ENCODE measurements at regions not wholly inside any gene's neighbourhood (a gene's known extent, or its start where the extent isn't known, plus 50 kb on each side); places are given as distances from the start of the nearest gene placed in this dataset.

DNA sequence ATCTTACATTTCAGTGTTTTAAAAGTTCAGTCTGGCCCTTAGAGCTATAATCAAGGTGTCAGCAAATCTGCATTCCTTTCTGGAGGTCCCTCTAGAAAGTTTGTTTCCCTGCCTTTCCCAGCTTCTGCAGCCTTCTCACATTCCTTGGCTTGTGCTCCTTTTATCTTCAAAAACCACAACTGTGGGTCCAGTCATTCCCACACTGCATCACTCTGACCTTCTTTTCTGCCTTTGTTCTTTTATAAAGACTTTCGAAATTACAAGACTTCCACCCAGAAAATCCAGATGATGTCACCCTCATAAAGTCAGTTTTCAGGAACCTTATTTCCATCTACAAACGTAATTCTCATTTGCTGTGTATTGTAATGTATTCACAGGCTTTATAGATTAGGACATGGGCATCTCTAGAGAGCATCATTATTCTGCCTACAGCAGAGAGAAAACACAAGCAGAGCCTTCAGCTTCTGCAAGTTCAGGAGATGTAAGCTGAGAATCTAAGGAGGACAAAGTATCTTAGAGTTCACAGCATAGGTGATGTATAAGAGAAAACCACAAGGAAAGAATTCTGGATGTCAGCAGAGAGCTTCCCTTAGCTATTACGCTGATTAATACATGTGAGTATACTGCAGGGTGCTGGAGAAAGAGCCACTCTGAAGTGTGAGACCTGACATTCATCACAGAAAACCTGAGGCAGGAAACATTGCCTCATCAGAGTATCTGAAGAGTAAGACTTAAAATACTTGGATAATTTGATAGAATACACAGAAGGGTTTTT lies 1100.2 kb downstream of the CBLN2 start:
- no peaks in the 10 kb centered on the region for H3K79me2 ChIP-seq (ENCODE audit: insufficient read depth, low read length)
- DNase-seq (ENCODE audit: low read depth, low spot score), result no peak
- POLR2A ChIA-PET, result no interaction called here

DNA sequence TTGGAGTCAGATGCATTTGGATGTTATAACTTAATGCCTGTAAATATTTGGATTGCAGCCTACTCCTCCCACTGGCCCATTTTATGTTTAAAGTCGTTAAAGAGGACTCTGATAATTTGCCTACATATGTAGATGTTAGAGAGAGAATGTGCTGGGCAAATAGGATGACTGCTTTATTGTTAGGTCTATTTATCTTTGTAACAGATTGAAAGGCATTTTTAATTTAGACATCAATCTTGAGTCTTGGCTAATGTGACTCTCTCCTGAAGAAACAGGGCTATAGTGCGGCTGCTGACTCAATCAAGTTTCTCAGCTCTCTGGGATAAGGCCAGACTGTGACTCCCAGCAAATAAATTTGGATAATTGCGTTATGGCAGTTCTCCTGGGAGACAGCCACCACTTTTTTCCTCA lies 1101.4 kb downstream of the CBLN2 start:
- H3K27me3 ChIP-seq (ENCODE audit: insufficient read depth, low read length), result no peaks in the 10 kb centered on the region
- no peaks in the 10 kb centered on the region for H4K20me1 ChIP-seq (ENCODE audit: insufficient read depth)
- ChIA-PET POLR2A (no interaction called here), RAD21 (ENCODE audit: low non-redundant PET in 1 of 2, low total read pairs in 2 of 2, uncharacterized antibody in 2 of 2, unreplicated experiment in 2 of 2) (no interaction called here), CTCF (no interaction called here)
- intact Hi-C loops (cut with micrococcal nuclease), result no loop called here
- no peak for ATAC-seq
- H3K9me3 ChIP-seq (ENCODE audit: control insufficient read depth in 1 of 2, insufficient read depth in 1 of 2, low read depth in 1 of 2, low read length in 2 of 2), result peaks cover 13 to 17% of the 10 kb centered on the region in 2 experiments; a peak in 3 of 4 replicates
- H3K27ac ChIP-seq (ENCODE audit: low read depth, low read length), result no peak overlapping the region
- TF ChIP-seq FOSL1 (IDR thresholded peaks at IDR 0.05; ENCODE audit: low read depth), result no peak
- no peak for TF ChIP-seq SP1 (IDR thresholded peaks at IDR 0.05; ENCODE audit: low read depth)
- TF ChIP-seq, protein P1, sequence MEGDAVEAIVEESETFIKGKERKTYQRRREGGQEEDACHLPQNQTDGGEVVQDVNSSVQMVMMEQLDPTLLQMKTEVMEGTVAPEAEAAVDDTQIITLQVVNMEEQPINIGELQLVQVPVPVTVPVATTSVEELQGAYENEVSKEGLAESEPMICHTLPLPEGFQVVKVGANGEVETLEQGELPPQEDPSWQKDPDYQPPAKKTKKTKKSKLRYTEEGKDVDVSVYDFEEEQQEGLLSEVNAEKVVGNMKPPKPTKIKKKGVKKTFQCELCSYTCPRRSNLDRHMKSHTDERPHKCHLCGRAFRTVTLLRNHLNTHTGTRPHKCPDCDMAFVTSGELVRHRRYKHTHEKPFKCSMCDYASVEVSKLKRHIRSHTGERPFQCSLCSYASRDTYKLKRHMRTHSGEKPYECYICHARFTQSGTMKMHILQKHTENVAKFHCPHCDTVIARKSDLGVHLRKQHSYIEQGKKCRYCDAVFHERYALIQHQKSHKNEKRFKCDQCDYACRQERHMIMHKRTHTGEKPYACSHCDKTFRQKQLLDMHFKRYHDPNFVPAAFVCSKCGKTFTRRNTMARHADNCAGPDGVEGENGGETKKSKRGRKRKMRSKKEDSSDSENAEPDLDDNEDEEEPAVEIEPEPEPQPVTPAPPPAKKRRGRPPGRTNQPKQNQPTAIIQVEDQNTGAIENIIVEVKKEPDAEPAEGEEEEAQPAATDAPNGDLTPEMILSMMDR (IDR thresholded peaks at IDR 0.05 in 2 of 3, conservative IDR thresholded peaks at IDR 0.05 in 1 of 3; ENCODE audit: borderline replicate concordance in 1 of 3, insufficient read depth in 1 of 3, low read depth in 2 of 3, low read length in 2 of 3), result no peak
- H3K4me1 ChIP-seq (ENCODE audit: control insufficient read depth in 1 of 2, insufficient read depth in 2 of 2, low read length in 2 of 2), result no peaks in the 10 kb centered on the region
- no peak overlapping the region for H3K9ac ChIP-seq (ENCODE audit: low read length)
- BruUV-seq (replicated peaks), result no TSS peak
- H3K36me3 ChIP-seq (ENCODE audit: control insufficient read depth in 1 of 2, insufficient read depth in 2 of 2, low read length in 2 of 2), result no peaks in the 10 kb centered on the region
- no peak overlapping the region for H3K4me3 ChIP-seq (replicated peaks in 1 of 2; ENCODE audit: low read depth in 1 of 2, low read length in 2 of 2)
- no peaks in the 10 kb centered on the region for H3K9me2 ChIP-seq (ENCODE audit: insufficient read depth)
- H2AFZ ChIP-seq (ENCODE audit: low read depth, low read length, poor library complexity, severe bottlenecking), result no peak overlapping the region
- no peak overlapping the region for H3K4me2 ChIP-seq (ENCODE audit: low read length)
- DNase-seq (ENCODE audit: low read depth, low spot score), result no peak
- H3K79me2 ChIP-seq (ENCODE audit: insufficient read depth, low read length), result no peaks in the 10 kb centered on the region

More for the DNA sequence above, 1100.2 kb downstream of the CBLN2 start:
- RAD21 ChIA-PET (ENCODE audit: low non-redundant PET in 1 of 2, low total read pairs in 2 of 2, uncharacterized antibody in 2 of 2, unreplicated experiment in 2 of 2), result no interaction called here
- Histone ChIP-seq H3K36me3 (ENCODE audit: control insufficient read depth in 1 of 2, insufficient read depth in 2 of 2, low read length in 2 of 2) (no peaks in the 10 kb centered on the region), H3K4me1 (ENCODE audit: control insufficient read depth in 1 of 2, insufficient read depth in 2 of 2, low read length in 2 of 2) (no peaks in the 10 kb centered on the region), H3K9me2 (ENCODE audit: insufficient read depth) (no peaks in the 10 kb centered on the region), H3K27me3 (ENCODE audit: insufficient read depth, low read length) (no peaks in the 10 kb centered on the region), H3K4me2 (ENCODE audit: low read length) (no peak overlapping the region), H3K27ac (ENCODE audit: low read depth, low read length) (no peak overlapping the region), H4K20me1 (ENCODE audit: insufficient read depth) (no peaks in the 10 kb centered on the region), H3K9me3 (ENCODE audit: control insufficient read depth in 1 of 2, insufficient read depth in 1 of 2, low read depth in 1 of 2, low read length in 2 of 2) (peaks cover 4 to 13% of the 10 kb centered on the region in 2 experiments; a peak in 3 of 4 replicates), H3K4me3 (replicated peaks in 1 of 2; ENCODE audit: low read depth in 1 of 2, low read length in 2 of 2) (no peak overlapping the region), H3K9ac (ENCODE audit: low read length) (no peak overlapping the region), H2AFZ (ENCODE audit: low read depth, low read length, poor library complexity, severe bottlenecking) (no peak overlapping the region)
- intact Hi-C loops (cut with micrococcal nuclease), result no loop called here
- CTCF ChIA-PET, result no interaction called here
- no peak for ATAC-seq
- BruUV-seq (replicated peaks), result no TSS peak
- TF ChIP-seq JUND (IDR thresholded peaks at IDR 0.05), result no peak

Measured in HCT116 (cell line).